CD4-positive, alpha-beta T cell treated with Interleukin-2 at 100 ng/mL for 4 hours (primary cell): ENCODE measurements at regions not wholly inside any gene's neighbourhood (a gene's known extent, or its start where the extent isn't known, plus 50 kb on each side); places are given as distances from the start of the nearest gene placed in this dataset.

Experiments used
- DNase-seq: peaks from one replicate; pipeline ENCODE4 v3.0.0-alpha.2; 2020; ENCODE audit warnings: low spot score

- DNase-seq: no peak
Measured at GRCh38 chr9:14466828-14467227, 152.9 kb upstream of the NFIB start.

GRCh38 chr9:14466429-14466818, 152.5 kb upstream of the NFIB start:
- no peak for DNase-seq

GRCh38 chr9:14462950-14463349, 149.0 kb upstream of the NFIB start:
- DNase-seq: no peak

GRCh38 chr9:14455243-14455642, 141.3 kb upstream of the NFIB start:
- no peak for DNase-seq

- DNase-seq: no peak
Measured at GRCh38 chr9:14453286-14453685, 139.3 kb upstream of the NFIB start.

- DNase-seq: no peak
Measured at GRCh38 chr9:14452539-14452938, 138.6 kb upstream of the NFIB start.

GRCh38 chr9:14451949-14452348, 138.0 kb upstream of the NFIB start:
- DNase-seq: no peak

GRCh38 chr9:14447103-14447502, 133.2 kb upstream of the NFIB start:
- DNase-seq: no peak

- no peak for DNase-seq
Measured at GRCh38 chr9:14445946-14446345, 132.0 kb upstream of the NFIB start.

- DNase-seq: no peak
Measured at GRCh38 chr9:14442956-14443355, 129.0 kb upstream of the NFIB start.

- DNase-seq: no peak
Measured at GRCh38 chr9:14441976-14442651, 128.2 kb upstream of the NFIB start.

- DNase-seq: no peak
Measured at GRCh38 chr9:14441115-14441514, 127.2 kb upstream of the NFIB start.

- no peak for DNase-seq
Measured at GRCh38 chr9:14440062-14440461, 126.1 kb upstream of the NFIB start.

GRCh38 chr9:14439555-14439954, 125.6 kb upstream of the NFIB start:
- no peak for DNase-seq

GRCh38 chr9:14438232-14439021, 124.5 kb upstream of the NFIB start:
- DNase-seq: no peak

GRCh38 chr9:14437354-14438231, 123.7 kb upstream of the NFIB start:
- no peak for DNase-seq

GRCh38 chr9:14435871-14436270, 121.9 kb upstream of the NFIB start:
- no peak for DNase-seq

GRCh38 chr9:14434971-14435718, 121.2 kb upstream of the NFIB start:
- DNase-seq: no peak

- no peak for DNase-seq
Measured at GRCh38 chr9:14434158-14434504, 120.2 kb upstream of the NFIB start.

GRCh38 chr9:14433351-14434157, 119.6 kb upstream of the NFIB start:
- no peak for DNase-seq

GRCh38 chr9:14432666-14433350, 118.9 kb upstream of the NFIB start:
- no peak for DNase-seq
